Chondrocyte (in vitro differentiated cells): ENCODE measurements at regions not wholly inside any gene's neighbourhood (a gene's known extent, or its start where the extent isn't known, plus 50 kb on each side); places are given as distances from the start of the nearest gene placed in this dataset.

ENCODE experiments used
- DNase-seq: peaks from one replicate; pipeline ENCODE4 v3.0.0; 2021; ENCODE audit warnings: mixed read lengths, low spot score
- H3K27ac Mint-ChIP-seq: one replicate; pipeline ENCODE4 v1.8.0; 2021; ENCODE audit warnings: mild to moderate bottlenecking, moderate library complexity, mixed read lengths; ENCODE audit not compliant: unreplicated experiment
- H3K27me3 Mint-ChIP-seq: 2 replicates; pipeline ENCODE4 v1.8.0; 2021; ENCODE audit warnings: low read depth, mixed read lengths
- H3K36me3 Mint-ChIP-seq: 2 replicates; pipeline ENCODE4 v1.8.0; 2021; ENCODE audit warnings: low read depth, mixed read lengths
- H3K4me1 Mint-ChIP-seq: 2 replicates; pipeline ENCODE4 v1.8.0; 2021; ENCODE audit warnings: low read depth, mild to moderate bottlenecking, mixed read lengths
- H3K4me3 Mint-ChIP-seq: one replicate; pipeline ENCODE4 v1.8.0; 2021; ENCODE audit warnings: mild to moderate bottlenecking, moderate library complexity, mixed read lengths; ENCODE audit not compliant: unreplicated experiment
- H3K9me3 Mint-ChIP-seq: 2 replicates; pipeline ENCODE4 v1.8.0; 2021; ENCODE audit warnings: low read depth, mixed read lengths
- CTCF ChIP-seq: fragments of 200-600 bp; sonication (generic); IDR thresholded peaks from 2 replicates; pipeline ENCODE4 v1.5.0; 2021; ENCODE audit warnings: antibody characterized with exemption, mild to moderate bottlenecking, moderate library complexity

- DNase-seq = no peak
- Mint-ChIP-seq H3K36me3 (no peaks in the 10 kb centered on the region), H3K4me1 (no peaks in the 10 kb centered on the region), H3K9me3 (peaks cover 12% of the 10 kb centered on the region), H3K27ac (no peak overlapping the region), H3K4me3 (no peak overlapping the region), H3K27me3 (no peaks in the 10 kb centered on the region)
- no peak for TF ChIP-seq CTCF
These were observed 341.6 kb upstream of the KCND2 start for GRCh38 chr7:119931230-119931824.

- no peak for DNase-seq
- peak; percentile 91 for TF ChIP-seq CTCF
These were observed 337.5 kb upstream of the KCND2 start for GRCh38 chr7:119935418-119936025.

GRCh38 chr7:119936836-119937235 lies 336.1 kb upstream of the KCND2 start:
- Mint-ChIP-seq H3K4me3 (no peak overlapping the region), H3K27ac (no peak overlapping the region), H3K27me3 (no peaks in the 10 kb centered on the region), H3K9me3 (no peaks in the 10 kb centered on the region), H3K4me1 (no peaks in the 10 kb centered on the region), H3K36me3 (no peaks in the 10 kb centered on the region)
- no peak for TF ChIP-seq CTCF
- no peak for DNase-seq

More at GRCh38 chr7:119935418-119936025, 337.5 kb upstream of the KCND2 start:
- Mint-ChIP-seq H3K9me3 (no peaks in the 10 kb centered on the region), H3K4me3 (no peak overlapping the region), H3K36me3 (no peaks in the 10 kb centered on the region), H3K27ac (no peak overlapping the region), H3K4me1 (no peaks in the 10 kb centered on the region), H3K27me3 (no peaks in the 10 kb centered on the region)

GRCh38 chr7:119937745-119938144 lies 335.2 kb upstream of the KCND2 start:
- H3K36me3 Mint-ChIP-seq = no peaks in the 10 kb centered on the region
- no peak for TF ChIP-seq CTCF
- H3K27me3 Mint-ChIP-seq = no peaks in the 10 kb centered on the region
- H3K4me1 Mint-ChIP-seq = no peaks in the 10 kb centered on the region
- H3K27ac Mint-ChIP-seq = no peak overlapping the region
- no peaks in the 10 kb centered on the region for H3K9me3 Mint-ChIP-seq
- H3K4me3 Mint-ChIP-seq = no peak overlapping the region
- no peak for DNase-seq

- Mint-ChIP-seq H3K27ac (no peak overlapping the region), H3K4me1 (no peaks in the 10 kb centered on the region), H3K9me3 (no peaks in the 10 kb centered on the region), H3K27me3 (no peaks in the 10 kb centered on the region), H3K4me3 (no peak overlapping the region), H3K36me3 (no peaks in the 10 kb centered on the region)
- TF ChIP-seq CTCF = peak; percentile 33
- no peak for DNase-seq
These were observed 328.9 kb upstream of the KCND2 start for GRCh38 chr7:119943942-119944600.
